HL-60 (cell line): ENCODE measurements at regions not wholly inside any gene's neighbourhood (a gene's known extent, or its start where the extent isn't known, plus 50 kb on each side); places are given as distances from the start of the nearest gene placed in this dataset.

Experiments
- GABPA ChIP-seq: IDR thresholded peaks from 2 replicates; pipeline ENCODE4 v1.6.1; 2012; ENCODE audit warnings: low read depth
- TF ChIP-seq, protein P1 (sequence below): IDR thresholded peaks from one replicate; pipeline ENCODE4 v1.5.1; 2011; ENCODE audit warnings: low read length, control low read depth, inconsistent platforms; ENCODE audit not compliant: insufficient read depth
- TF ChIP-seq, protein P2 (sequence below): IDR thresholded peaks from 2 replicates; pipeline ENCODE4 v1.6.1; 2012; ENCODE audit warnings: low read depth; ENCODE audit not compliant: insufficient replicate concordance

- TF ChIP-seq, protein P1, sequence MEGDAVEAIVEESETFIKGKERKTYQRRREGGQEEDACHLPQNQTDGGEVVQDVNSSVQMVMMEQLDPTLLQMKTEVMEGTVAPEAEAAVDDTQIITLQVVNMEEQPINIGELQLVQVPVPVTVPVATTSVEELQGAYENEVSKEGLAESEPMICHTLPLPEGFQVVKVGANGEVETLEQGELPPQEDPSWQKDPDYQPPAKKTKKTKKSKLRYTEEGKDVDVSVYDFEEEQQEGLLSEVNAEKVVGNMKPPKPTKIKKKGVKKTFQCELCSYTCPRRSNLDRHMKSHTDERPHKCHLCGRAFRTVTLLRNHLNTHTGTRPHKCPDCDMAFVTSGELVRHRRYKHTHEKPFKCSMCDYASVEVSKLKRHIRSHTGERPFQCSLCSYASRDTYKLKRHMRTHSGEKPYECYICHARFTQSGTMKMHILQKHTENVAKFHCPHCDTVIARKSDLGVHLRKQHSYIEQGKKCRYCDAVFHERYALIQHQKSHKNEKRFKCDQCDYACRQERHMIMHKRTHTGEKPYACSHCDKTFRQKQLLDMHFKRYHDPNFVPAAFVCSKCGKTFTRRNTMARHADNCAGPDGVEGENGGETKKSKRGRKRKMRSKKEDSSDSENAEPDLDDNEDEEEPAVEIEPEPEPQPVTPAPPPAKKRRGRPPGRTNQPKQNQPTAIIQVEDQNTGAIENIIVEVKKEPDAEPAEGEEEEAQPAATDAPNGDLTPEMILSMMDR = no peak
- no peak for TF ChIP-seq GABPA
- TF ChIP-seq, protein P2, sequence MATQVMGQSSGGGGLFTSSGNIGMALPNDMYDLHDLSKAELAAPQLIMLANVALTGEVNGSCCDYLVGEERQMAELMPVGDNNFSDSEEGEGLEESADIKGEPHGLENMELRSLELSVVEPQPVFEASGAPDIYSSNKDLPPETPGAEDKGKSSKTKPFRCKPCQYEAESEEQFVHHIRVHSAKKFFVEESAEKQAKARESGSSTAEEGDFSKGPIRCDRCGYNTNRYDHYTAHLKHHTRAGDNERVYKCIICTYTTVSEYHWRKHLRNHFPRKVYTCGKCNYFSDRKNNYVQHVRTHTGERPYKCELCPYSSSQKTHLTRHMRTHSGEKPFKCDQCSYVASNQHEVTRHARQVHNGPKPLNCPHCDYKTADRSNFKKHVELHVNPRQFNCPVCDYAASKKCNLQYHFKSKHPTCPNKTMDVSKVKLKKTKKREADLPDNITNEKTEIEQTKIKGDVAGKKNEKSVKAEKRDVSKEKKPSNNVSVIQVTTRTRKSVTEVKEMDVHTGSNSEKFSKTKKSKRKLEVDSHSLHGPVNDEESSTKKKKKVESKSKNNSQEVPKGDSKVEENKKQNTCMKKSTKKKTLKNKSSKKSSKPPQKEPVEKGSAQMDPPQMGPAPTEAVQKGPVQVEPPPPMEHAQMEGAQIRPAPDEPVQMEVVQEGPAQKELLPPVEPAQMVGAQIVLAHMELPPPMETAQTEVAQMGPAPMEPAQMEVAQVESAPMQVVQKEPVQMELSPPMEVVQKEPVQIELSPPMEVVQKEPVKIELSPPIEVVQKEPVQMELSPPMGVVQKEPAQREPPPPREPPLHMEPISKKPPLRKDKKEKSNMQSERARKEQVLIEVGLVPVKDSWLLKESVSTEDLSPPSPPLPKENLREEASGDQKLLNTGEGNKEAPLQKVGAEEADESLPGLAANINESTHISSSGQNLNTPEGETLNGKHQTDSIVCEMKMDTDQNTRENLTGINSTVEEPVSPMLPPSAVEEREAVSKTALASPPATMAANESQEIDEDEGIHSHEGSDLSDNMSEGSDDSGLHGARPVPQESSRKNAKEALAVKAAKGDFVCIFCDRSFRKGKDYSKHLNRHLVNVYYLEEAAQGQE = no peak
These were observed 181.6 kb upstream of the NOCT start for GRCh38 chr4:138833974-138834373.
